HEK293 (cell line): ENCODE measurements at regions not wholly inside any gene's neighbourhood (a gene's known extent, or its start where the extent isn't known, plus 50 kb on each side); places are given as distances from the start of the nearest gene placed in this dataset.
"Not testable (repeated sequence)": the region's sequence is repeated elsewhere in the genome, so short reads cannot be mapped to it uniquely, and the experiment has no call there.

Experiments
- CTCF ChIA-PET: fragments of 350-600 bp; formaldehyde crosslinking; extraction: SDS; loops from one replicate; lab custom pipeline; 2021; ENCODE audit warnings: antibody characterized with exemption; lab: Yijun Ruan, JAX
- POLR2A ChIA-PET: fragments of 300-600 bp; formaldehyde crosslinking; extraction: SDS; loops from one replicate; lab custom pipeline; 2020; ENCODE audit warnings: antibody characterized with exemption, inconsistent platforms; lab: Yijun Ruan, JAX
- H3K27ac ChIP-seq: fragments of 200-500 bp; sonication (Bioruptor generic); 2 replicates; pipeline ENCODE4 v1.5.1; 2014; ENCODE audit warnings: low read depth, low read length, control low read depth, inconsistent platforms; ENCODE audit errors: extremely low read depth
- H3K36me3 ChIP-seq, 2 experiments: fragments of 200-500 bp in 1 of 2; sonication (Bioruptor generic) in 1 of 2; 1 replicate in 1 of 2; 2 replicates in 1 of 2; pipeline ENCODE4 v1.5.1; 2014 to 2017; ENCODE audit warnings: inconsistent platforms in 2 of 2, low read length in 2 of 2; ENCODE audit not compliant: control insufficient read depth in 2 of 2, insufficient read depth in 1 of 2
- H3K4me1 ChIP-seq: fragments of 200-500 bp; sonication (Bioruptor generic); 2 replicates; pipeline ENCODE4 v1.5.1; 2014; ENCODE audit warnings: mild to moderate bottlenecking, low read length, inconsistent platforms; ENCODE audit not compliant: control insufficient read depth, insufficient read depth
- H3K4me3 ChIP-seq: 2 replicates; pipeline ENCODE4 v1.5.1; 2011; ENCODE audit warnings: low read depth, mild to moderate bottlenecking, control low read depth, low read length, moderate library complexity
- H3K9me3 ChIP-seq: fragments of 200-500 bp; sonication (Bioruptor generic); 2 replicates; pipeline ENCODE4 v1.5.1; 2014; ENCODE audit warnings: low read depth, low read length, inconsistent platforms; ENCODE audit not compliant: control insufficient read depth, insufficient read depth
- BCL11A ChIP-seq: fragments of 450-650 bp; formaldehyde crosslinking; IDR thresholded peaks from 2 replicates; pipeline ENCODE4 v1.5.1; 2016; ENCODE audit warnings: low read depth, missing biosample characterization, missing genetic modification characterization
- OVOL3 ChIP-seq: fragments of 450-650 bp; formaldehyde crosslinking; IDR thresholded peaks from 2 replicates; pipeline ENCODE4 v1.5.1; 2016; ENCODE audit warnings: missing biosample characterization, missing genetic modification characterization
- SP3 ChIP-seq: fragments of 450-650 bp; formaldehyde crosslinking; IDR thresholded peaks from 2 replicates; pipeline ENCODE4 v1.5.1; 2016; ENCODE audit warnings: missing biosample characterization, missing genetic modification characterization
- ZNF10 ChIP-seq: fragments of 450-650 bp; formaldehyde crosslinking; IDR thresholded peaks from 2 replicates; pipeline ENCODE4 v1.5.1; 2017; ENCODE audit warnings: missing biosample characterization, missing genetic modification characterization
- ZNF133 ChIP-seq: fragments of 450-650 bp; formaldehyde crosslinking; IDR thresholded peaks from 2 replicates; pipeline ENCODE4 v1.5.1; 2016; ENCODE audit warnings: missing biosample characterization, missing genetic modification characterization
- ZNF146 ChIP-seq: fragments of 450-650 bp; formaldehyde crosslinking; IDR thresholded peaks from 2 replicates; pipeline ENCODE4 v1.5.1; 2016; ENCODE audit warnings: missing biosample characterization, missing genetic modification characterization
- ZNF16 ChIP-seq: fragments of 450-650 bp; formaldehyde crosslinking; IDR thresholded peaks from 2 replicates; pipeline ENCODE4 v1.5.1; 2016; ENCODE audit warnings: low read depth, missing biosample characterization, missing genetic modification characterization
- ZNF19 ChIP-seq: fragments of 450-650 bp; formaldehyde crosslinking; IDR thresholded peaks from 2 replicates; pipeline ENCODE4; 2016; ENCODE audit warnings: missing biosample characterization, missing genetic modification characterization, low read depth
- ZNF391 ChIP-seq: fragments of 450-650 bp; formaldehyde crosslinking; IDR thresholded peaks from 2 replicates; pipeline ENCODE4 v1.5.1; 2016; ENCODE audit warnings: low read depth, missing biosample characterization, missing genetic modification characterization, borderline replicate concordance
- ZNF423 ChIP-seq: fragments of 450-650 bp; formaldehyde crosslinking; IDR thresholded peaks from 2 replicates; pipeline ENCODE4 v1.5.1; 2016; ENCODE audit warnings: missing biosample characterization, missing genetic modification characterization
- ZNF433 ChIP-seq: fragments of 450-650 bp; formaldehyde crosslinking; IDR thresholded peaks from 2 replicates; pipeline ENCODE4 v1.5.1; 2016; ENCODE audit warnings: missing biosample characterization, missing genetic modification characterization, low read depth
- ZNF610 ChIP-seq: fragments of 450-650 bp; formaldehyde crosslinking; IDR thresholded peaks from 2 replicates; pipeline ENCODE4 v1.5.1; 2016; ENCODE audit warnings: missing biosample characterization, missing genetic modification characterization, borderline replicate concordance
- TF ChIP-seq, protein P1 (sequence below): fragments of 450-650 bp; formaldehyde crosslinking; IDR thresholded peaks from 2 replicates; pipeline ENCODE4 v1.5.1; 2016; ENCODE audit warnings: missing biosample characterization, missing genetic modification characterization
- TF ChIP-seq, protein P2 (sequence below): fragments of 450-650 bp; formaldehyde crosslinking; IDR thresholded peaks from 2 replicates; pipeline ENCODE4 v1.5.1; 2016; ENCODE audit warnings: missing biosample characterization, missing genetic modification characterization, low read depth
- TF ChIP-seq, protein P3 (sequence below): IDR thresholded peaks from 2 replicates; pipeline ENCODE4 v1.6.1; 2011; ENCODE audit warnings: mild to moderate bottlenecking, low read depth, low read length, borderline replicate concordance
- TF ChIP-seq, protein P4 (sequence below): fragments of 450-650 bp; formaldehyde crosslinking; IDR thresholded peaks from 2 replicates; pipeline ENCODE4 v1.5.1; 2016; ENCODE audit warnings: missing biosample characterization, missing genetic modification characterization
- TF ChIP-seq, protein P5 (sequence below): fragments of 450-650 bp; formaldehyde crosslinking; IDR thresholded peaks from 2 replicates; pipeline ENCODE4 v1.5.1; 2016; ENCODE audit warnings: missing biosample characterization, missing genetic modification characterization
- TF ChIP-seq, protein P6 (sequence below): fragments of 450-650 bp; formaldehyde crosslinking; IDR thresholded peaks from 2 replicates; pipeline ENCODE4 v1.5.1; 2017; ENCODE audit warnings: missing biosample characterization, missing genetic modification characterization
- TF ChIP-seq, protein P7 (sequence below): fragments of 450-650 bp; IDR thresholded peaks from 2 replicates; pipeline ENCODE4 v1.5.1; 2018; ENCODE audit warnings: missing biosample characterization, missing genetic modification characterization

DNA sequence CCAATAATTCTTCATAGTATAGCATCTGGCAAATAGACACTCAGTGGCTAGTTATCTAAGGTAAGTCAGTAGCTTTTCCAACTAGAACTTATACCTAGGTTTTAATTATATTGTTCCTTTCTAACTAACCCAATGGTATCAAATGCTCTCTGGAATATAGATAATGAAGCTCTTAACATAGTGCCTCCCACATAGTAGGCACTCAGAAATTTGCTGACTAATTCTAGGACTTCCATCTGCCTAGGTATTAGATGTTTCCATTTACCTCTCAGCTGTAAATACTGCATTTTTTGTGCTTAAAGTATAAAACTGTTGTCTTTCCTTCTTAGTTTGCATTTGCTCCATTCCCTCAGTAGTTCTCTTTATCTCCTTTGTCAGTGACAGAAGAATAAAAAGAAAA, 214.3 kb upstream of the SPRY1 start:
- no peak overlapping the region for H3K27ac ChIP-seq
- H3K9me3 ChIP-seq, result no peaks in the 10 kb centered on the region
- TF ChIP-seq, protein P1, sequence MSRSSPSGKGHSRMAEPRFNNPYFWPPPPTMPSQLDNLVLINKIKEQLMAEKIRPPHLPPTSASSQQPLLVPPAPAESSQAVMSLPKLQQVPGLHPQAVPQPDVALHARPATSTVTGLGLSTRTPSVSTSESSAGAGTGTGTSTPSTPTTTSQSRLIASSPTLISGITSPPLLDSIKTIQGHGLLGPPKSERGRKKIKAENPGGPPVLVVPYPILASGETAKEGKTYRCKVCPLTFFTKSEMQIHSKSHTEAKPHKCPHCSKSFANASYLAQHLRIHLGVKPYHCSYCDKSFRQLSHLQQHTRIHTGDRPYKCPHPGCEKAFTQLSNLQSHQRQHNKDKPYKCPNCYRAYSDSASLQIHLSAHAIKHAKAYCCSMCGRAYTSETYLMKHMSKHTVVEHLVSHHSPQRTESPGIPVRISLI (tag by site-specific recombination), result no peak
- TF ChIP-seq ZNF433 (tag by site-specific recombination), result no peak
- TF ChIP-seq ZNF391, result no peak
- TF ChIP-seq ZNF10 (tag by site-specific recombination), result no peak
- TF ChIP-seq, protein P2, sequence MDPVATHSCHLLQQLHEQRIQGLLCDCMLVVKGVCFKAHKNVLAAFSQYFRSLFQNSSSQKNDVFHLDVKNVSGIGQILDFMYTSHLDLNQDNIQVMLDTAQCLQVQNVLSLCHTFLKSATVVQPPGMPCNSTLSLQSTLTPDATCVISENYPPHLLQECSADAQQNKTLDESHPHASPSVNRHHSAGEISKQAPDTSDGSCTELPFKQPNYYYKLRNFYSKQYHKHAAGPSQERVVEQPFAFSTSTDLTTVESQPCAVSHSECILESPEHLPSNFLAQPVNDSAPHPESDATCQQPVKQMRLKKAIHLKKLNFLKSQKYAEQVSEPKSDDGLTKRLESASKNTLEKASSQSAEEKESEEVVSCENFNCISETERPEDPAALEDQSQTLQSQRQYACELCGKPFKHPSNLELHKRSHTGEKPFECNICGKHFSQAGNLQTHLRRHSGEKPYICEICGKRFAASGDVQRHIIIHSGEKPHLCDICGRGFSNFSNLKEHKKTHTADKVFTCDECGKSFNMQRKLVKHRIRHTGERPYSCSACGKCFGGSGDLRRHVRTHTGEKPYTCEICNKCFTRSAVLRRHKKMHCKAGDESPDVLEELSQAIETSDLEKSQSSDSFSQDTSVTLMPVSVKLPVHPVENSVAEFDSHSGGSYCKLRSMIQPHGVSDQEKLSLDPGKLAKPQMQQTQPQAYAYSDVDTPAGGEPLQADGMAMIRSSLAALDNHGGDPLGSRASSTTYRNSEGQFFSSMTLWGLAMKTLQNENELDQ (tag by site-specific recombination), result no peak
- TF ChIP-seq, protein P3, sequence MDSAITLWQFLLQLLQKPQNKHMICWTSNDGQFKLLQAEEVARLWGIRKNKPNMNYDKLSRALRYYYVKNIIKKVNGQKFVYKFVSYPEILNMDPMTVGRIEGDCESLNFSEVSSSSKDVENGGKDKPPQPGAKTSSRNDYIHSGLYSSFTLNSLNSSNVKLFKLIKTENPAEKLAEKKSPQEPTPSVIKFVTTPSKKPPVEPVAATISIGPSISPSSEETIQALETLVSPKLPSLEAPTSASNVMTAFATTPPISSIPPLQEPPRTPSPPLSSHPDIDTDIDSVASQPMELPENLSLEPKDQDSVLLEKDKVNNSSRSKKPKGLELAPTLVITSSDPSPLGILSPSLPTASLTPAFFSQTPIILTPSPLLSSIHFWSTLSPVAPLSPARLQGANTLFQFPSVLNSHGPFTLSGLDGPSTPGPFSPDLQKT, result no peak
- no peak for TF ChIP-seq SP3 (tag by site-specific recombination)
- TF ChIP-seq OVOL3 (tag by site-specific recombination), result no peak
- TF ChIP-seq ZNF423 (tag by site-specific recombination), result no peak
- no peak overlapping the region for H3K4me3 ChIP-seq
- no peaks in the 10 kb centered on the region for H3K4me1 ChIP-seq
- H3K36me3 ChIP-seq, result no peaks in the 10 kb centered on the region
- ChIA-PET CTCF (no interaction called here), POLR2A (no interaction called here)

DNA sequence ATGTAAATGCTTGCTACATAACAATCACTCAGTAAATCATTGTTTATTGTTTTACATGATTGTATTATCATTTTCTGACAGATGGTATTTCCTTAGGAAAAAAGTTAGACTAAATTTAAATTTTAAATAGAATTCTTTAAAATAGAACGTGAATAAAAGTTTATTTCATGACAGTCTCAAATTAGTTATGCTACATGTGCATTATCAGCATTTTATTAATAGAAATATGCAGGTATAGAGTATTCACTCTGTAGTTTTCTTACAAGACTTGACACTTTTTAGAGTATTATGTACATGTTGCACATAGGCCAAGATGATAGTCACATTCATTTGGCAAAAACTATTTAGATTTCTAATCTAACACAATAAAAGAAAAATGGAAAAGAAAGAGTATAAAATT, 213.3 kb upstream of the SPRY1 start:
- Histone ChIP-seq H3K4me3 (no peak overlapping the region), H3K27ac (no peak overlapping the region), H3K36me3 (no peaks in the 10 kb centered on the region), H3K9me3 (no peaks in the 10 kb centered on the region), H3K4me1 (no peaks in the 10 kb centered on the region)
- CTCF ChIA-PET, result no interaction called here
- TF ChIP-seq, protein P4, sequence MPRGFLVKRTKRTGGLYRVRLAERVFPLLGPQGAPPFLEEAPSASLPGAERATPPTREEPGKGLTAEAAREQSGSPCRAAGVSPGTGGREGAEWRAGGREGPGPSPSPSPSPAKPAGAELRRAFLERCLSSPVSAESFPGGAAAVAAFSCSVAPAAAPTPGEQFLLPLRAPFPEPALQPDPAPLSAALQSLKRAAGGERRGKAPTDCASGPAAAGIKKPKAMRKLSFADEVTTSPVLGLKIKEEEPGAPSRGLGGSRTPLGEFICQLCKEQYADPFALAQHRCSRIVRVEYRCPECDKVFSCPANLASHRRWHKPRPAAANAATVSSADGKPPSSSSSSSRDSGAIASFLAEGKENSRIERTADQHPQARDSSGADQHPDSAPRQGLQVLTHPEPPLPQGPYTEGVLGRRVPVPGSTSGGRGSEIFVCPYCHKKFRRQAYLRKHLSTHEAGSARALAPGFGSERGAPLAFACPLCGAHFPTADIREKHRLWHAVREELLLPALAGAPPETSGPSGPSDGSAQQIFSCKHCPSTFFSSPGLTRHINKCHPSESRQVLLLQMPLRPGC (tag by site-specific recombination), result no peak
- no peak for TF ChIP-seq ZNF16 (tag by site-specific recombination)
- TF ChIP-seq ZNF146 (tag by site-specific recombination), result no peak
- TF ChIP-seq, protein P5, sequence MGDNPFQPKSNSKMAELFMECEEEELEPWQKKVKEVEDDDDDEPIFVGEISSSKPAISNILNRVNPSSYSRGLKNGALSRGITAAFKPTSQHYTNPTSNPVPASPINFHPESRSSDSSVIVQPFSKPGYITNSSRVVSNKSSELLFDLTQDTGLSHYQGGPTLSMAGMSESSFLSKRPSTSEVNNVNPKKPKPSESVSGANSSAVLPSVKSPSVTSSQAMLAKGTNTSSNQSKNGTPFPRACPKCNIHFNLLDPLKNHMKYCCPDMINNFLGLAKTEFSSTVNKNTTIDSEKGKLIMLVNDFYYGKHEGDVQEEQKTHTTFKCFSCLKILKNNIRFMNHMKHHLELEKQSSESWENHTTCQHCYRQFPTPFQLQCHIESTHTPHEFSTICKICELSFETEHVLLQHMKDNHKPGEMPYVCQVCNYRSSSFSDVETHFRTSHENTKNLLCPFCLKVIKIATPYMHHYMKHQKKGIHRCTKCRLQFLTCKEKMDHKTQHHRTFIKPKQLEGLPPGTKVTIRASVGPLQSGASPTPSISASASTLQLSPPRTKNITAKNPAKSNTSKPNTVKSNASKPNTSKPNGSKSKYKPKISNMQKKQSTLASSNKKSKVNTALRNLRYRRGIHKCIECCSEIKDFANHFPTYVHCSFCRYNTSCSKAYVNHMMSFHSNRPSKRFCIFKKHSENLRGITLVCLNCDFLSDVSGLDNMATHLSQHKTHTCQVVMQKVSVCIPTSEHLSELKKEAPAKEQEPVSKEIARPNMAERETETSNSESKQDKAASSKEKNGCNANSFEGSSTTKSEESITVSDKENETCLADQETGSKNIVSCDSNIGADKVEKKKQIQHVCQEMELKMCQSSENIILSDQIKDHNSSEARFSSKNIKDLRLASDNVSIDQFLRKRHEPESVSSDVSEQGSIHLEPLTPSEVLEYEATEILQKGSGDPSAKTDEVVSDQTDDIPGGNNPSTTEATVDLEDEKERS (tag by site-specific recombination), result no peak
- TF ChIP-seq, protein P6, sequence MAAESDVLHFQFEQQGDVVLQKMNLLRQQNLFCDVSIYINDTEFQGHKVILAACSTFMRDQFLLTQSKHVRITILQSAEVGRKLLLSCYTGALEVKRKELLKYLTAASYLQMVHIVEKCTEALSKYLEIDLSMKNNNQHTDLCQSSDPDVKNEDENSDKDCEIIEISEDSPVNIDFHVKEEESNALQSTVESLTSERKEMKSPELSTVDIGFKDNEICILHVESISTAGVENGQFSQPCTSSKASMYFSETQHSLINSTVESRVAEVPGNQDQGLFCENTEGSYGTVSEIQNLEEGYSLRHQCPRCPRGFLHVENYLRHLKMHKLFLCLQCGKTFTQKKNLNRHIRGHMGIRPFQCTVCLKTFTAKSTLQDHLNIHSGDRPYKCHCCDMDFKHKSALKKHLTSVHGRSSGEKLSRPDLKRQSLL (tag by site-specific recombination), result no peak
- TF ChIP-seq ZNF133 (tag by site-specific recombination), result no peak
- TF ChIP-seq, protein P7, sequence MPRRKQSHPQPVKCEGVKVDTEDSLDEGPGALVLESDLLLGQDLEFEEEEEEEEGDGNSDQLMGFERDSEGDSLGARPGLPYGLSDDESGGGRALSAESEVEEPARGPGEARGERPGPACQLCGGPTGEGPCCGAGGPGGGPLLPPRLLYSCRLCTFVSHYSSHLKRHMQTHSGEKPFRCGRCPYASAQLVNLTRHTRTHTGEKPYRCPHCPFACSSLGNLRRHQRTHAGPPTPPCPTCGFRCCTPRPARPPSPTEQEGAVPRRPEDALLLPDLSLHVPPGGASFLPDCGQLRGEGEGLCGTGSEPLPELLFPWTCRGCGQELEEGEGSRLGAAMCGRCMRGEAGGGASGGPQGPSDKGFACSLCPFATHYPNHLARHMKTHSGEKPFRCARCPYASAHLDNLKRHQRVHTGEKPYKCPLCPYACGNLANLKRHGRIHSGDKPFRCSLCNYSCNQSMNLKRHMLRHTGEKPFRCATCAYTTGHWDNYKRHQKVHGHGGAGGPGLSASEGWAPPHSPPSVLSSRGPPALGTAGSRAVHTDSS (tag by site-specific recombination), result no peak
- no peak for TF ChIP-seq ZNF610
- no peak for TF ChIP-seq BCL11A (tag by site-specific recombination)
- TF ChIP-seq ZNF19, result no peak
- POLR2A ChIA-PET, result no interaction called here

DNA sequence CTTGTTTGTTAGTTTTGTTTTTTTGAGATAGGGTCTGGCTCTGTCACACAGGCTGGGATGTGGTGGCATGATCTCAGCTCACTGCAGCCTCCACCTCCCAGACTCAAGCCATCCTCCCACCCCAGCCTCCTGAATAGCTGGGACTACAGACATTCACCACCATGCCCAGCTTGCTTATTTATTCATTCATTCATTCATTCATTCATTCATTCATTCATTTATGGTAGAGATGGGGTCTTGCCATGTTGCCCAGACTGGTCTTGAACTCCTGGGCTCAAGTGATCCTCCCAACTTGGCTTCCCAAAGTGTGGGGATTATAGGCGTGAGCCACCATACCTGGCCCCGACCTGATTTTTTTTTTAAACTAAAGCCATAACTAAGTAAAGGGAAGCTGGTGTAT, 212.8 kb upstream of the SPRY1 start:
- H3K4me3 ChIP-seq, H3K27ac ChIP-seq, H3K4me1 ChIP-seq, H3K9me3 ChIP-seq, CTCF ChIA-PET, POLR2A ChIA-PET, H3K36me3 ChIP-seq: not testable (repeated sequence)
